SU-DHL-6 (cell line): ENCODE measurements at regions not wholly inside any gene's neighbourhood (a gene's known extent, or its start where the extent isn't known, plus 50 kb on each side); places are given as distances from the start of the nearest gene placed in this dataset.

Experiments used
- CTCF ChIP-seq: fragments of 200-600 bp; sonication (generic); IDR thresholded peaks from one replicate; pipeline ENCODE4 v1.5.1; 2017; ENCODE audit warnings: antibody characterized with exemption, mild to moderate bottlenecking, low read length, moderate library complexity; ENCODE audit not compliant: insufficient read depth, poor library complexity, severe bottlenecking
- EZH2phosphoT487 ChIP-seq: fragments of 200-600 bp; sonication (generic), shearing (Covaris generic); conservative IDR thresholded peaks from 2 replicates; pipeline ENCODE4 v1.6.1; 2018; ENCODE audit warnings: mild to moderate bottlenecking, antibody characterized with exemption, low read length, moderate library complexity, mixed read lengths

GRCh38 chr15:30770759-30771158, 133.0 kb upstream of the FAN1 start:
- no peak for TF ChIP-seq CTCF
- TF ChIP-seq EZH2phosphoT487 = no peak
